ENCODE measurements at regions not wholly inside any gene's neighbourhood (a gene's known extent, or its start where the extent isn't known, plus 50 kb on each side); places are given as distances from the start of the nearest gene placed in this dataset.

- no peak for TF ChIP-seq CTCF (IDR thresholded peaks at IDR 0.05; ENCODE audit: low read depth, low read length, missing control alignments)
- H3K4me3 ChIP-seq (replicated peaks; ENCODE audit: low read depth, low read length) = no peak overlapping the region
- no peak for DNase-seq (ENCODE audit: extremely low read depth, low read depth)
Observed at GRCh38 chr2:226495466-226496272, 304.0 kb downstream of the IRS1 start.

- no peak for DNase-seq (ENCODE audit: extremely low read depth, low read depth)
- H3K4me3 ChIP-seq (replicated peaks; ENCODE audit: low read depth, low read length) = no peak overlapping the region
- TF ChIP-seq CTCF (IDR thresholded peaks at IDR 0.05; ENCODE audit: low read depth, low read length, missing control alignments) = no peak
Observed at GRCh38 chr2:226491112-226491511, 308.5 kb downstream of the IRS1 start.

GRCh38 chr2:226489775-226490541 lies 309.7 kb downstream of the IRS1 start:
- no peak for TF ChIP-seq CTCF (IDR thresholded peaks at IDR 0.05; ENCODE audit: low read depth, low read length, missing control alignments)
- H3K4me3 ChIP-seq (replicated peaks; ENCODE audit: low read depth, low read length) = no peak overlapping the region
- peak; percentile 38 for DNase-seq (ENCODE audit: extremely low read depth, low read depth)

GRCh38 chr2:226488034-226488433 lies 311.6 kb downstream of the IRS1 start:
- H3K4me3 ChIP-seq (replicated peaks; ENCODE audit: low read depth, low read length) = no peak overlapping the region
- no peak for DNase-seq (ENCODE audit: extremely low read depth, low read depth)
- TF ChIP-seq CTCF (IDR thresholded peaks at IDR 0.05; ENCODE audit: low read depth, low read length, missing control alignments) = no peak

- no peak for DNase-seq (ENCODE audit: extremely low read depth, low read depth)
- H3K4me3 ChIP-seq (replicated peaks; ENCODE audit: low read depth, low read length) = no peak overlapping the region
- no peak for TF ChIP-seq CTCF (IDR thresholded peaks at IDR 0.05; ENCODE audit: low read depth, low read length, missing control alignments)
Observed at GRCh38 chr2:226487573-226487972, 312.0 kb downstream of the IRS1 start.

- no peak for TF ChIP-seq CTCF (IDR thresholded peaks at IDR 0.05; ENCODE audit: low read depth, low read length, missing control alignments)
- DNase-seq (ENCODE audit: extremely low read depth, low read depth) = no peak
- no peak overlapping the region for H3K4me3 ChIP-seq (replicated peaks; ENCODE audit: low read depth, low read length)
Observed at GRCh38 chr2:226483745-226484619, 315.6 kb downstream of the IRS1 start.

Data from HFF-Myc (cell line).